HG02884 (cell line): ENCODE measurements at regions not wholly inside any gene's neighbourhood (a gene's known extent, or its start where the extent isn't known, plus 50 kb on each side); places are given as distances from the start of the nearest gene placed in this dataset.
"Not testable (repeated sequence)": the region's sequence is repeated elsewhere in the genome, so short reads cannot be mapped to it uniquely, and the experiment has no call there.

Source experiments
- ATAC-seq: cut with Tn5 transposase; IDR thresholded peaks from one replicate; pipeline ENCODE4 v1.9.1; 2021; ENCODE audit warnings: mild to moderate bottlenecking, moderate library complexity; ENCODE audit not compliant: unreplicated experiment

GRCh38 chr4:11691236-11691635 lies 262.5 kb upstream of the HS3ST1 start:
- ATAC-seq, result no peak

- no peak for ATAC-seq
Observed at GRCh38 chr4:11687727-11688126, 259.0 kb upstream of the HS3ST1 start.

GRCh38 chr4:11685481-11685880 lies 256.8 kb upstream of the HS3ST1 start:
- no peak for ATAC-seq

GRCh38 chr4:11675051-11675800 lies 246.5 kb upstream of the HS3ST1 start:
- ATAC-seq, result no peak

GRCh38 chr4:11670304-11670703 lies 241.6 kb upstream of the HS3ST1 start:
- no peak for ATAC-seq

- ATAC-seq, result no peak
Observed at GRCh38 chr4:11669156-11669555, 240.5 kb upstream of the HS3ST1 start.

- ATAC-seq, result no peak
Observed at GRCh38 chr4:11663114-11663513, 234.4 kb upstream of the HS3ST1 start.

GRCh38 chr4:11650801-11651596 lies 222.3 kb upstream of the HS3ST1 start:
- no peak for ATAC-seq

GRCh38 chr4:11647433-11647832 lies 218.7 kb upstream of the HS3ST1 start:
- ATAC-seq, result no peak

- ATAC-seq, result not testable (repeated sequence)
Observed at GRCh38 chr4:11643081-11643480, 214.4 kb upstream of the HS3ST1 start.

GRCh38 chr4:11640584-11640983 lies 211.9 kb upstream of the HS3ST1 start:
- no peak for ATAC-seq

GRCh38 chr4:11636551-11636950 lies 207.9 kb upstream of the HS3ST1 start:
- ATAC-seq, result no peak

- ATAC-seq, result no peak
Observed at GRCh38 chr4:11636031-11636430, 207.3 kb upstream of the HS3ST1 start.

- no peak for ATAC-seq
Observed at GRCh38 chr4:11635342-11635741, 206.6 kb upstream of the HS3ST1 start.

- no peak for ATAC-seq
Observed at GRCh38 chr4:11634283-11634682, 205.6 kb upstream of the HS3ST1 start.

GRCh38 chr4:11633430-11633829 lies 204.7 kb upstream of the HS3ST1 start:
- no peak for ATAC-seq

GRCh38 chr4:11632483-11632882 lies 203.8 kb upstream of the HS3ST1 start:
- ATAC-seq, result no peak

GRCh38 chr4:11632025-11632424 lies 203.3 kb upstream of the HS3ST1 start:
- no peak for ATAC-seq

- ATAC-seq, result no peak
Observed at GRCh38 chr4:11631416-11631815, 202.7 kb upstream of the HS3ST1 start.

GRCh38 chr4:11628093-11628725 lies 199.5 kb upstream of the HS3ST1 start:
- ATAC-seq, result no peak

GRCh38 chr4:11626066-11626465 lies 197.4 kb upstream of the HS3ST1 start:
- no peak for ATAC-seq

GRCh38 chr4:11625211-11625610 lies 196.5 kb upstream of the HS3ST1 start:
- ATAC-seq, result no peak
